Right ventricle myocardium superior (tissue), 1 donor: ENCODE measurements at regions not wholly inside any gene's neighbourhood (a gene's known extent, or its start where the extent isn't known, plus 50 kb on each side); places are given as distances from the start of the nearest gene placed in this dataset.
"Not testable (repeated sequence)": the region's sequence is repeated elsewhere in the genome, so short reads cannot be mapped to it uniquely, and the experiment has no call there.

Source experiments
- ATAC-seq: fragments of 200-7000 bp; cut with Tn5 transposase; one replicate; pipeline ENCODE4 v1.9.1; 2020; ENCODE audit warnings: mild to moderate bottlenecking; ENCODE audit not compliant: poor library complexity
- DNase-seq: peaks from one replicate; pipeline ENCODE4 v3.0.0-alpha.2; 2020
- intact Hi-C: fragments of 100-400 bp; cut with DNase I; formaldehyde crosslinking; loops from one replicate; pipeline ENCODE4 v1.11.2; 2022
- donor health status: DM: no; HTN: yes; CAD: no; lungs with severe emphysema.

DNA sequence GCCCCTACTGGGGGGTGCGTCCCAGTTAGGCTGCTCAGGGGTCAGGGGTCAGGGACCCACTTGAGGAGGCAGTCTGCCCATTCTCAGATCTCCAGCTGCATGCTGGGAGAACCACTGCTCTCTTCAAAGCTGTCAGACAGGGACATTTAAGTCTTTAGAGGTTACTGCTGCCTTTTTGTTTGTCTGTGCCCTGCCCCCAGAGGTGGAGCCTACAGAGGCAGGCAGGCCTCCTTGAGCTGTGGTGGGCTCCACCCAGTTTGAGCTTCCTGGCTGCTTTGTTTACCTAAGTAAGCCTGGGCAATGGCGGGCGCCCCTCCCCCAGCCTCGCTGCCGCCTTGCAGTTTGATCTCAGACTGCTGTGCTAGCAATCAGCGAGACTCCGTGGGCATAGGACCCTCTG is 130.5 kb downstream of the FZD1 start:
- DNase-seq, ATAC-seq, intact Hi-C loops: not testable (repeated sequence)

DNA sequence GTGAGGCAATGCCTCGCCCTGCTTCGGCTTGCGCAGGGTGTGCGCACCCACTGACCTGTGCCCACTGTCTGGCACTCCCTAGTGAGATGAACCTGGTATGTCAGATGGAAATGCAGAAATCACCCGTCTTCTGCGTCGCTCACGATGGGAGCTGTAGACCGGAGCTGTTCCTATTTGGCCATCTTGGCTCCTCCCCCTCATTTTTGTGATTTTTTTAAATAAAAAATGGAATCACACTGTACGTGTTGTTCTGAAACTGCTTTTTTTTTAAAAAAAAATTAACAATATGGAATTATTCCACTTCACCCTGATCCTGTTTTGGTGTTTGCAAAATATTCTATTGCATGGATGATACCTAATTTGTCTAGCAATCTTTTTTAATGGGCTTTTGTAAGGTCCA is 131.1 kb downstream of the FZD1 start:
- intact Hi-C loops, DNase-seq, ATAC-seq: not testable (repeated sequence)

DNA sequence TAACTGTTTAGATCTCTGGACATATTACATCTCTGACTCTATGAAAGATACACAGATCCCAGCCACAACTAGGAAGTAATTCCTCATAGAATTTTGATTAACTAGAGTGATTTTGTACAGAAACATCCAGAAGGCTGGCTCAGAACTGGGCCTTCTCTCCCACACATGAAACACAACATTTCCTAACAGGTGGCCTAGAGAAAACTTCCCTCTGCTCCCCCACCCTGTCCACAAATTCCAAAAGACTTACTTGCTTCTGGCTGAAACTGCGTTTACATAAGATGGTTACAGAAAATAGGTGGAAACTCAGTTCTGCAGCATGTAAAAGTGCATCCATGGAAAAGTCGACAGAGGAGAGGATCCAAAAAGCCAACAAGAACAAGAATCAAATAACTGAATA is 132.9 kb downstream of the FZD1 start:
- intact Hi-C loops, result no loop called here
- ATAC-seq, result no peak
- no peak for DNase-seq

DNA sequence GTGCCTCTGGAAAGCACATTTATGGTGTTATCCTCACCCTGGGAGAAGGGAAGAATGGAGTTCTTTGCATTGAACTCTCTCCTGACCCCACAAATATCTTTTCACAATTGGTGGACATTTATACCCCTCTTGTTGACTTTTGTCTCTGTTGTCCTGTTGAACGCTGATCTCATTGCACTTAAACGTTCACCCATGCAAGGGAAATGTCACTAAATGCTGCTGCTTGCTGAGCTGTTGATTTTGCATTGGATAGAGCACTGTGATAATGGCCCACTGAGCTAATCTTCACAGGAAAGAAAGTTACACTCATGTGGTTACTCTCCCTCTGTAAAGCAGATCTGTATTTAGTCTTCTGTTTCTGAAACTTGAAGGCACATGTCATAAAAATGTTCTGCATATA is 133.4 kb downstream of the FZD1 start:
- intact Hi-C loops, result no loop called here
- DNase-seq, result no peak

DNA sequence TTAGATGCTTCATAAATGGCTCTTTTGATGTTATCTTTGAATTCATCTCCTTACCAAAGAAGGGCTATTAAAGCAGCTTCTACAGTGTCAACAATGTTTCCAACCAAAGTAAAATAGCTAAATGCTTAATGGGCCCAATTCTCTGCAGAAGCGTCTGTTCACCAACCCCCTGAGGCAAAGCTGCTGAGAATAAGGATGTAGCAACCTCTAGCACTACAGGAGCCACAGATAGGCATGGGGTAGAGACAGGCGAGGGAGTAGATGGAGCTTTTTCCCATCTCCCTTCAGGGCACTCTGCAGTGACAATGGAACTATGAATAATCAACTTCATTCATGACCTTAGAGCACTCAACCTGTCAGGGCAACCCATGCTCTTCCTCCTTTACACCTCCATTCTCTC is 134.1 kb downstream of the FZD1 start:
- ATAC-seq, result no peak
- intact Hi-C loops, result no loop called here
- no peak for DNase-seq

More for the DNA sequence above, 133.4 kb downstream of the FZD1 start:
- no peak for ATAC-seq

DNA sequence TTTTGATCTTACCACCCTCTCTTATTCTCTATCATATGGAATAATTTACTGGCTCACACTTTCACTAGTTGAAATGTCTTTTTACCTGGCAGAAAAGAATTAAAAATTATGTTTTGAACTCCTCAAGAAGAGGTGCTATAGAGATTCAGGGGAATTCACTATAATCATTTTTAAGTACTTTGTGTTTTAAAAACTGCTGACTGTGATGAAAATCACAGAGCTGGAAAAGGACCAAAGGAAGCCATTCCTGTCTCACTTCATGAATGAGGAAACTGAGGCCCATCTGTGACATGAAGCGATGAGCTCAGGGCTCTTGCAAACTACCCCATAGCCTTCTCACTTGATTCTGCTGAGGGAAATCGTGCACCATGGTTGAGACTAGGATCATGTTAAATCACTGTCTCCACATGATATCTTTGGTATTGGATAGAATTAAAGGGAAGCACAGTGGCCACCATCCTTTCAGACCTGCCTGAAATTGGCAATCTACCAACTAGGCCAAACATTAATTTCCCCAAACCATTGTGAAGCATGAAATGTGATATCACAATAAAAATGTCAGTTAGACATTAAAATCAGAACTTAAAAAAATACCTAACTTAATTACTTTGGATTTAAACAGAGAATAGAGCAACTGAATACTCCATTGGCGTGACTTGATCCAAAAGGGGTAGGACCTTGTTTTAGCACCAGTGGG is 141.0 kb downstream of the FZD1 start:
- ATAC-seq (no peak), DNase-seq (no peak)
- intact Hi-C loops, result no loop called here

DNA sequence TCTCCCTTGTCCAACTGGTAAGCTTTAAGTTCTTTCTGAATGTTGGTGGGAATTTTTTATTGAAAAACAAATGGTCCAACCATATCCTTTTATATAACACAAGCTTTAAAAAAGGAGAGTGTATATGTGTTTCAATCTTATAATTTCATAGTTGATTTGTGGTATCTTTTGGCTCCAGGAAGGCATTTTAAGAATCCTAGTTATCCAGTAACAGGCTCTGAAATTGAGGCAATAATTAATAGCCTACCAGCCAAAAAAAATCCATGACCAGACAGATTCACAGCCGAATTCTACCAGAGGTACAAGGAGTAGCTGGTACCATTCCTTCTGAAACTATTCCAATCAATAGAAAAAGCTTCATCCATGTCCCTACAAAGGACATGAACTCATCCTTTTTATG is 141.6 kb downstream of the FZD1 start:
- ATAC-seq, intact Hi-C loops: not testable (repeated sequence)

DNA sequence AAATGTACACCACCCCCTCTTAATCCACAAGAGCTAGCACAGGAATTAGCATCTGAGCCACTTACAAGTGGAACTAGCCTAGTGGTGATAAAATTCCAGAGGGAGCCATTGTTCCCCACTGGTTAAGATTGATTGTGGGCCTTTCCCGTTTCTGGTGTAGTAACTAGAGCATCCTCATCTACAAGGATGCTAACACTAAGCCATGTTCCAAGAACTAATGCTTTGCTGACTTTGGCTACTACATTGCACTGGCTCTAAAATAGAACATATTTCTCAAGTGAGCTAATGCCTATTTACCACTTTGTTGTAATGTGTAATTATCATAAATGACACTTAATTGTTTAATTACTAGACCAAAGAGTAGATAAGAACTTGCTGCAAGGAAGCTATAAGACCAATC is 143.7 kb downstream of the FZD1 start:
- intact Hi-C loops, result no loop called here
- DNase-seq, result no peak
- no peak for ATAC-seq

More for the DNA sequence above, 141.6 kb downstream of the FZD1 start:
- DNase-seq, result not testable (repeated sequence)

DNA sequence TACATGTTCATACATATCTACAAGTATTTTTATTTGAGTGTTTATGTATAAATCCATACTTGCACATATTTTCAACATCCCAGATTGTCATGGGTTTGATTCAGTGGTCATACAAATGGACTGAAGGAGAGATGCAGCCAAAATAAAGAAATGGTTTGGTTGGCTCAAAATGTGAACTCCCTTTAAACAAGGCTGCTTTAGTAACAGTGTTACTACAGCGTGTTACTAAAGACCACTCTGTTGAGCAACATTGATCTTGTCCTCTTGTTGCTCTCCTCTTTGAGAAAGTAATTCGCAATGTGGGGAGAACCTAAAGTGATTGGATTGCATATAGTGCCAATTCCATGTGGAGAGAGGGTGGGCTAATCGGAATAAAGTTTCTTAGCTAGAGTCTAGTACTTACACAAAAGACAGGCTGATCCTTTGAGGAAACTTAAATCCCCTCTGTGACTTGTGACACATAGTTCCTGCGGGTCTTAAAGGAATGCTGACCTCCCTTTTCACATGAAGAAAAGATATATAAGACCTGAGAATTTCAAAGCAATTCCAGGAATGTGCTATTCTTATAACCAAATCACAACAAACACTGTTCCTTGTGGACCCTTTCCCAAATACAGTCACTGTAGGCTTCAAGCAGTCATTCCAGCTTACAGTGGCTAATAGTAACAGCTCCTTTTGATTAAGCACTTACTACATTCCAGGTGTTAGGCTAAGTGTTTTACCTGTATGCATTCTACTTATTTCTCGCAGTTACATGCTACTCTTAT is 144.3 kb downstream of the FZD1 start:
- DNase-seq, result no peak
- intact Hi-C loops, result no loop called here
- no peak for ATAC-seq

DNA sequence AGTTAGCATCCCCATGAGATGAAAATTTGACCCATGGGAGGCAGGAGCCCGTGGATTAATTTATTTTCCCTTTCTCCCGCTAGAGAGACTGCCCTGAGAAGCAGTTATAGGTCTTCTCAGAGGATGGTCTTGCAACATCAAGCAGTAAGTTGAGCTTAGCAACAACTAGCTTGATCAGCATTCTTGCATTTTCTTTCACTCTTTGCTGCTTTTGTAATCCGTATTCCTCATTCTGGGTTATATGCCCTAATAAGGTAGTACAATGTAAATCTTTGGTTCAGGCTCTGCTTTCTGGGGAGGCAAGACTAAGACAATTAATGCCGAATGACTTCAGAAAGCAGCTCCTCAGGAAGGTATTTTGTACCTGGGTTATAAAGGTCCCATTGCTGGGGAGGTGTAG is 146.8 kb downstream of the FZD1 start:
- no peak for ATAC-seq
- no peak for DNase-seq
- intact Hi-C loops, result no loop called here

DNA sequence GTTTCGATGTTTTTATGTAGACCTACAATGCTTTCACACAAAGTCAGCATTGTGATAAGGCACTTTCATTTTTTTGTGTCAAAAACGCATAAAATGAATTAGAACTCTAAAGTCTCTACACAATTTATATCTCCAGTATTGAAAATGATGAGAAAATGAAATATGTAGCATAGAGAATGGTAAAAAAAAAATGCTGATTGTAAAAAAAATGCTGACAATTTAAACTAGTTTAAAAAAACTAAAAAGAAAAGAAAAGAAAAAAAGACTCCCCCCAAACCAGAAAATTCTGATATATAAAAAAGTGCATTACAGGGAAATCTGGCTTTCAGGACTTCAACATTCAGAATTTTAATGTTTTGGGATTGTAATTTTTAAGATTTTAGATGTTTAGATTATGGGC is 148.1 kb downstream of the FZD1 start:
- ATAC-seq (no peak), DNase-seq (no peak)
- intact Hi-C loops, result no loop called here

DNA sequence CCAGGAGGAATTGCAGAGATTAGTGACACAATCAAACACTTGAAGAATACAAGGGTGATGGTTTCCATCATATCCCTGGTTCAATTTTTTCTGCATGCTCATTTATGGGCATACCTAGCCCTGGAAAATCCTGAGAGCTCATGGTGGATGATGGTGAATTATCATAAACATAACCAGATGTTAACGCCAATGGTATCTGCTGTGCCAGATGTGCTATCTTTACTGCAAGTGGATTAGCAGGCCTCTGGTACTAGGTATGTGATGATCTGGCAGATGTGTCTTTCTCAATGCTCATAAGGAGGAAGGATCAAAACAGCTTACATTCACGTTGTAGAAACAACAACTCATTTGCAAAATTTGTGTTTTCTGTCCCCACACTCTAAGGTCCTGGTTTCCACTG is 150.5 kb downstream of the FZD1 start:
- intact Hi-C loops, result no loop called here
- DNase-seq (no peak), ATAC-seq (no peak)

DNA sequence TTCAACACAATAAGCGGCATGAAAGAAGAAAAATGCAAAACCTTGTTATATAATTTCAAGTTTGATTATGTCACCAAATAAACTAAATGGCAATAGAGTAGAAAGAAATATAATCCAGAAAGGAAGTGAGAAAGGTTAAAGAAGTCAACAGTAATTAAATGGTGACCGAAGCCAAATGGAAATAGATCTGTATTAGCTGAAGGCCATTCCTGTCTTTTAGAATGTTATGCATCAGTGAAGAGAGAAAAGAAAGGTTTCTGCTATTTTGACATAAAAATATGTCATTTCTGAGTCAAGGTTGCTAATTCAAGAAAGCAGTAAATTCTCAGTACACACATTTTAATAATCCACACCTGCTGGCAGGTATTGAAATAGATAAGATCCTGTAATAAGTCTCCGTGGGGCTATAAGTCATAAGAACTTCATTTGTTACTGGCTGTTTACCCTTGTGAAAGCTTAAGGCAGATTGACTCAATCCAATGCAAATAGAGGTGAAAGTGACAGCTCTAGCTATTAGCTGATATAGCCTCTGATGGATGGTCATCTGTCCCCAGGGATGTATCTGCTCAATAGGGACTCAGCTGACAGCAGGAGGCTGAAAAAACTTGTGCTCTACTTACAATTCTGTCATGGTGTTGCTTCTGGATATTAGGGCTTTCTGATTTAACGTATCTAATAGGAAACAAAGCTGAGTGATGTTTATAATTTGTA is 152.1 kb downstream of the FZD1 start:
- intact Hi-C loops, result no loop called here
- ATAC-seq (no peak), DNase-seq (no peak)

DNA sequence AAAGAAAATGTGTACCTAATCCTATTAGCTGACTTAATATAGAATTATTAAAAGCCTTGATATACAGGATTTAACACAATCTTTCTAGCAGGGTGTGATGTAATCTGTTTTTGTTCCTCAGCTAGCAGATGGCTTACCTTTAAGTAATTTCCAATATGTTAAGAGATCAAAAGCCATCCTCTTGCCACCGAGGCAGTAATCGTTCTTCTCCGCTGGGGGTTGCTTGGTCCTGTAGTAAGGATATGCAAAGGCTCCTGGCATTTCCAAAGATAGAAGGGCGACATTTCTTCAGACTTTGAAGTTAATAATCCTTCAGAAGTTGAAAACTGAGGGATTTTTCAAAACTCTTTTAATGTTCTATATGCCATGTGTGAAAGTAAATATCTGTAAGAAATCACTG is 156.4 kb downstream of the FZD1 start:
- intact Hi-C loops, result no loop called here
- no peak for ATAC-seq
- DNase-seq, result no peak

DNA sequence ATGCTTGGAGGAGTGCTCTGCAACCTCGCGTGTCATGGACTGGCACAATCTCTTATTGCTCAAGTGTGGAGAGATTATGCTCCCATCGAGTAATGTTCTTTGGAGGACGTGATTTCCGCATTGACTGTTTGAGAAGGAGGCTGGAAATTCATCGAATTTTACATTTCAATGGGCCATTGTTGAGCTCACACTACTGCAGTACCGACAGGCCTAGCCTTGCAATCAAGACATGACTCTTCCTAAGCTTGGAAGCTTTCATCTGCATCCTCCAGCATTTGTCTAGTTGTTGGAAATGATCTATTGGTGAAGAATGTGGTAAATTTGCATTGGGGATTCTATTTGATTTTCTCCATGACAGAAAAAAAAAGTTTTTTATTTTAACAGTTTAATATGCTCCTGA is 156.8 kb downstream of the FZD1 start:
- ATAC-seq, result no peak
- DNase-seq, result no peak
- intact Hi-C loops, result no loop called here

DNA sequence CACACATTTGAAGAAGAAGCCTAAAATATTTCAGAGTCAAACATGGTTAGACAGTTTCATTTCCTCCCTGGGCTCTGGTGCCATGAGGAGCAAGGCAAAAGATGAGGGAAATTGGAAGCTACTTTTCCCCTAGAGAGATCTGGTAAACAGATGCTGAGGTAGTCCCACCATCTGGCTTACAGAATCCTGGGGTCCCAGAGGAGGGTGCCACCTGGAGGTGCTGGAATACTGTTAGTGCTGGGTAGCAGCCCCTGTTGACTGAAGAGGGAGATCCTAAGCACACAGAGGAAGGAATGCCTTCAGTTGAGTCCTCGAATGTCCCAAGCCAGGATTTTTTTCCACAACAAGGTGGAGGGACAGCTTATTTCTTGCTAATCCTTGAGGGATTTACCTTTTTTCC is 160.1 kb downstream of the FZD1 start:
- intact Hi-C loops, result no loop called here
- DNase-seq, result no peak
- no peak for ATAC-seq

DNA sequence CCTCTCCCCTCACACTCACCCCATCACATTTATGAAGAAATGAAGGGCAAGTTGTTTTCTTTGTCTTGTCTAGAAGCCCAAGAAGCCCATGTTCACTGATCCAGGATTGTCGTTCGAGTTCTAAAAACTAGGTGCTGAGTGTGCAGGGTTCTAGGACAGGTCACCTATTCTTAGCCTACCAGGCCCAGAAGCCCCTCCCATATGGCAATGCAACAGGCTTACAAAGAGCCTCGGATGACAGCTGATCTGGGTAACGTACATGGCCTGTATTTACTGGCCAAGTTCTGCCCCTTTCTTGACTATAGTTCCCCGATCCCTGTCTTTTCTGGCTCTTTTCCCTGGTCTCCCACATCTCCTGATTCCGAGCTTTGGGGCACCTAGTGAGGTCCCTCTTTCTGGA is 160.9 kb downstream of the FZD1 start:
- intact Hi-C loops, result no loop called here
- DNase-seq (no peak), ATAC-seq (no peak)

DNA sequence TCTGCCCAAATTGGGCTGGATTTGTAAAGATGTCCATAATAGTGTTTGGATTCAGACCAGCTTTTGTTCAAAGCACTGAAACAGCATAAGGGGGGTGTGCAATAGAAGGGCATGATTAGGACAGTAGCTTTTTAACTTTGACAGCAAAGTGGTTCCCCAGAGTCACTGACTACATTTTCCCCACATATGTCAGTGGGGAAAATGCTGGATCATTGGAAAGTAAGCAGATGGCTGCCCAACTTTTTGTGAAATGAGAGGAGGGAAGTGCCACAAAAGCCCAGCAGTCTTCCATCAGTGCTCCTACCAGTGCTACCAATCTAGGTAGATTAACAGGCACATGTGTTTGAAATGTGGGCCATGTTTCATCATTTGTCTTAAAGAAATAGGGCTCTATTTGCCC is 162.8 kb downstream of the FZD1 start:
- no peak for DNase-seq
- intact Hi-C loops, result no loop called here

DNA sequence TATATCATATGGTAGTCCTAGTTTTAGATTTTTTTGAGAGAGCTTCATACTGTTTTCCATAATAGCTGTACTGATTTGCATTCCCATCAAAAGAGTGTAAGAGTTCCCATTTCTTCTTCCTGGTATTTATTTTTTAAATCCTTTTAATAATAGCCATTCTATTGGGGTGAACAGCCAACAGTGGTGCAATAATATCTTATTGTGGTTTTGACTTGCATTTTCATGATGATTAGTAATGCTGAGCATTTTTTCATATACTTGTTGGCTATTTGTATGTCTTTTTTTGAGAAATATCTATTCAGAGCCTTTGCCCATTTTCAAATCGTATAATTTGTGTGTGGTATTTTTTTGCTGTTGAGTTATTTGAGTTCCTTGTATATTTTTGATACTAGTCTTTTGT is 167.4 kb downstream of the FZD1 start:
- DNase-seq (no peak), ATAC-seq (no peak)
- intact Hi-C loops, result no loop called here

More for the DNA sequence above, 162.8 kb downstream of the FZD1 start:
- ATAC-seq, result no peak

DNA sequence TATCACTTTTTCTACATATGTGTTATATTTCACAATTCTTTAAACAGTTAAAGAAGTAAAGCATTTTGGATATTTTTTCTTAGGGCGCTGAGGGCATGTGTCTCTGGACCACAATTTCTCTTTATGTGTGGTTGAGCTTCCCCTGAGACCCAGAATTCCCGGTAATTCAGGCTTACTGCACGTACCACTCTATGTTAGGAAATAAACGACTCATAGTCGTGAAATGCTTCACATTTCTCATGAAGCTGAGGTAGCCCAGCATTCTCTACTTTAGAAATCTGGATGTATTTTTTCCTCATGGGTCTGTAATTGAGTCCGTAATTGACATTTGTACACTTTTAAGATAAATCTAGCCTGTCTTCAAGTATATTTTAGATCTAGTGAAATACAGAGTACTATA is 170.6 kb downstream of the FZD1 start:
- intact Hi-C loops, result no loop called here
- DNase-seq, result no peak
- no peak for ATAC-seq
